ENCODE measurements at regions not wholly inside any gene's neighbourhood (a gene's known extent, or its start where the extent isn't known, plus 50 kb on each side); places are given as distances from the start of the nearest gene placed in this dataset.

- no peak for TF ChIP-seq ZBTB20 (tag by site-specific recombination; IDR thresholded peaks at IDR 0.05)
- no peak for TF ChIP-seq ZNF600 (tag by site-specific recombination; IDR thresholded peaks at IDR 0.05)
- TF ChIP-seq CTCF (tag by site-specific recombination; IDR thresholded peaks at IDR 0.05) = no peak
- TF ChIP-seq GLIS2 (tag by site-specific recombination; IDR thresholded peaks at IDR 0.05) = no peak
- TF ChIP-seq KLF16 (tag by site-specific recombination; IDR thresholded peaks at IDR 0.05) = no peak
- no peak for TF ChIP-seq ZNF266 (tag by site-specific recombination; IDR thresholded peaks at IDR 0.05; ENCODE audit: low read depth)
- TF ChIP-seq REST (tag by site-specific recombination; IDR thresholded peaks at IDR 0.05) = no peak
- no peak for TF ChIP-seq ZSCAN30 (tag by site-specific recombination; IDR thresholded peaks at IDR 0.05)
- no peak for TF ChIP-seq ZNF639 (tag by site-specific recombination; IDR thresholded peaks at IDR 0.05)
Measured at GRCh38 chrX:39029221-39029620, 228.0 kb downstream of the MID1IP1 start.

All from HEK293 (cell line).